ENCODE measurements at regions not wholly inside any gene's neighbourhood (a gene's known extent, or its start where the extent isn't known, plus 50 kb on each side); places are given as distances from the start of the nearest gene placed in this dataset.

- Mint-ChIP-seq H3K4me1 (ENCODE audit: low read depth) (no peaks in the 10 kb centered on the region), H3K27me3 (ENCODE audit: low read depth) (no peaks in the 10 kb centered on the region), H3K4me3 (no peak overlapping the region), H3K9me3 (no peaks in the 10 kb centered on the region), H3K36me3 (ENCODE audit: low read depth) (no peaks in the 10 kb centered on the region), H3K27ac (no peak overlapping the region)
- DNase-seq (ENCODE audit: low spot score): no peak
These were observed 178.1 kb upstream of the CPEB2 start for GRCh38 chr4:14824189-14824588.

GRCh38 chr4:14827111-14827510 lies 175.2 kb upstream of the CPEB2 start:
- no peaks in the 10 kb centered on the region for H3K27me3 Mint-ChIP-seq (ENCODE audit: low read depth)
- no peaks in the 10 kb centered on the region for H3K4me1 Mint-ChIP-seq (ENCODE audit: low read depth)
- H3K27ac Mint-ChIP-seq: no peak overlapping the region
- no peaks in the 10 kb centered on the region for H3K36me3 Mint-ChIP-seq (ENCODE audit: low read depth)
- H3K4me3 Mint-ChIP-seq: no peak overlapping the region
- DNase-seq (ENCODE audit: low spot score): no peak
- no peaks in the 10 kb centered on the region for H3K9me3 Mint-ChIP-seq

GRCh38 chr4:14829795-14830194 lies 172.5 kb upstream of the CPEB2 start:
- H3K27me3 Mint-ChIP-seq (ENCODE audit: low read depth): no peaks in the 10 kb centered on the region
- no peaks in the 10 kb centered on the region for H3K4me1 Mint-ChIP-seq (ENCODE audit: low read depth)
- DNase-seq (ENCODE audit: low spot score): no peak
- no peaks in the 10 kb centered on the region for H3K9me3 Mint-ChIP-seq
- no peaks in the 10 kb centered on the region for H3K36me3 Mint-ChIP-seq (ENCODE audit: low read depth)
- H3K27ac Mint-ChIP-seq: no peak overlapping the region
- H3K4me3 Mint-ChIP-seq: no peak overlapping the region

GRCh38 chr4:14831416-14831815 lies 170.9 kb upstream of the CPEB2 start:
- no peak overlapping the region for H3K4me3 Mint-ChIP-seq
- H3K4me1 Mint-ChIP-seq (ENCODE audit: low read depth): no peaks in the 10 kb centered on the region
- no peak overlapping the region for H3K27ac Mint-ChIP-seq
- no peaks in the 10 kb centered on the region for H3K36me3 Mint-ChIP-seq (ENCODE audit: low read depth)
- no peaks in the 10 kb centered on the region for H3K27me3 Mint-ChIP-seq (ENCODE audit: low read depth)
- no peaks in the 10 kb centered on the region for H3K9me3 Mint-ChIP-seq
- DNase-seq (ENCODE audit: low spot score): no peak

- H3K4me1 Mint-ChIP-seq (ENCODE audit: low read depth): no peaks in the 10 kb centered on the region
- no peaks in the 10 kb centered on the region for H3K9me3 Mint-ChIP-seq
- no peak overlapping the region for H3K4me3 Mint-ChIP-seq
- no peak overlapping the region for H3K27ac Mint-ChIP-seq
- no peak for DNase-seq (ENCODE audit: low spot score)
- no peaks in the 10 kb centered on the region for H3K27me3 Mint-ChIP-seq (ENCODE audit: low read depth)
- no peaks in the 10 kb centered on the region for H3K36me3 Mint-ChIP-seq (ENCODE audit: low read depth)
These were observed 169.2 kb upstream of the CPEB2 start for GRCh38 chr4:14833053-14833452.

- no peaks in the 10 kb centered on the region for H3K27me3 Mint-ChIP-seq (ENCODE audit: low read depth)
- no peaks in the 10 kb centered on the region for H3K36me3 Mint-ChIP-seq (ENCODE audit: low read depth)
- H3K27ac Mint-ChIP-seq: no peak overlapping the region
- no peak for DNase-seq (ENCODE audit: low spot score)
- no peaks in the 10 kb centered on the region for H3K4me1 Mint-ChIP-seq (ENCODE audit: low read depth)
- H3K4me3 Mint-ChIP-seq: no peak overlapping the region
- H3K9me3 Mint-ChIP-seq: no peaks in the 10 kb centered on the region
These were observed 167.9 kb upstream of the CPEB2 start for GRCh38 chr4:14834382-14834781.

- Mint-ChIP-seq H3K4me3 (no peak overlapping the region), H3K27ac (no peak overlapping the region), H3K4me1 (ENCODE audit: low read depth) (no peaks in the 10 kb centered on the region), H3K36me3 (ENCODE audit: low read depth) (no peaks in the 10 kb centered on the region), H3K9me3 (no peaks in the 10 kb centered on the region), H3K27me3 (ENCODE audit: low read depth) (no peaks in the 10 kb centered on the region)
- DNase-seq (ENCODE audit: low spot score): no peak
These were observed 167.0 kb upstream of the CPEB2 start for GRCh38 chr4:14835288-14835687.

GRCh38 chr4:14835708-14836425 lies 166.4 kb upstream of the CPEB2 start:
- no peak overlapping the region for H3K27ac Mint-ChIP-seq
- DNase-seq (ENCODE audit: low spot score): no peak
- H3K36me3 Mint-ChIP-seq (ENCODE audit: low read depth): no peaks in the 10 kb centered on the region
- H3K4me1 Mint-ChIP-seq (ENCODE audit: low read depth): no peaks in the 10 kb centered on the region
- no peaks in the 10 kb centered on the region for H3K27me3 Mint-ChIP-seq (ENCODE audit: low read depth)
- H3K4me3 Mint-ChIP-seq: no peak overlapping the region
- H3K9me3 Mint-ChIP-seq: no peaks in the 10 kb centered on the region

- no peaks in the 10 kb centered on the region for H3K9me3 Mint-ChIP-seq
- H3K27ac Mint-ChIP-seq: no peak overlapping the region
- H3K4me1 Mint-ChIP-seq (ENCODE audit: low read depth): no peaks in the 10 kb centered on the region
- no peaks in the 10 kb centered on the region for H3K27me3 Mint-ChIP-seq (ENCODE audit: low read depth)
- no peaks in the 10 kb centered on the region for H3K36me3 Mint-ChIP-seq (ENCODE audit: low read depth)
- DNase-seq (ENCODE audit: low spot score): no peak
- H3K4me3 Mint-ChIP-seq: no peak overlapping the region
These were observed 164.4 kb upstream of the CPEB2 start for GRCh38 chr4:14837860-14838259.

- Mint-ChIP-seq H3K27me3 (ENCODE audit: low read depth) (no peaks in the 10 kb centered on the region), H3K36me3 (ENCODE audit: low read depth) (no peaks in the 10 kb centered on the region), H3K27ac (no peak overlapping the region), H3K9me3 (no peaks in the 10 kb centered on the region), H3K4me3 (no peak overlapping the region), H3K4me1 (ENCODE audit: low read depth) (no peaks in the 10 kb centered on the region)
- DNase-seq (ENCODE audit: low spot score): no peak
These were observed 160.2 kb upstream of the CPEB2 start for GRCh38 chr4:14841801-14842768.

- H3K4me1 Mint-ChIP-seq (ENCODE audit: low read depth): no peaks in the 10 kb centered on the region
- no peaks in the 10 kb centered on the region for H3K36me3 Mint-ChIP-seq (ENCODE audit: low read depth)
- DNase-seq (ENCODE audit: low spot score): no peak
- no peak overlapping the region for H3K27ac Mint-ChIP-seq
- H3K9me3 Mint-ChIP-seq: no peaks in the 10 kb centered on the region
- no peaks in the 10 kb centered on the region for H3K27me3 Mint-ChIP-seq (ENCODE audit: low read depth)
- no peak overlapping the region for H3K4me3 Mint-ChIP-seq
These were observed 159.2 kb upstream of the CPEB2 start for GRCh38 chr4:14842964-14843630.

- Mint-ChIP-seq H3K36me3 (ENCODE audit: low read depth) (no peaks in the 10 kb centered on the region), H3K27ac (no peak overlapping the region), H3K27me3 (ENCODE audit: low read depth) (no peaks in the 10 kb centered on the region), H3K4me1 (ENCODE audit: low read depth) (no peaks in the 10 kb centered on the region), H3K9me3 (no peaks in the 10 kb centered on the region), H3K4me3 (no peak overlapping the region)
- DNase-seq (ENCODE audit: low spot score): no peak
These were observed 158.2 kb upstream of the CPEB2 start for GRCh38 chr4:14844061-14844460.

- Mint-ChIP-seq H3K4me1 (ENCODE audit: low read depth) (peaks cover 4% of the 10 kb centered on the region), H3K27me3 (ENCODE audit: low read depth) (no peaks in the 10 kb centered on the region), H3K4me3 (no peak overlapping the region), H3K36me3 (ENCODE audit: low read depth) (no peaks in the 10 kb centered on the region), H3K27ac (no peak overlapping the region), H3K9me3 (no peaks in the 10 kb centered on the region)
- DNase-seq (ENCODE audit: low spot score): no peak
These were observed 154.1 kb upstream of the CPEB2 start for GRCh38 chr4:14848229-14848628.

- Mint-ChIP-seq H3K27ac (no peak overlapping the region), H3K27me3 (ENCODE audit: low read depth) (no peaks in the 10 kb centered on the region), H3K4me1 (ENCODE audit: low read depth) (peaks cover 4% of the 10 kb centered on the region), H3K9me3 (peaks cover 12% of the 10 kb centered on the region), H3K4me3 (no peak overlapping the region), H3K36me3 (ENCODE audit: low read depth) (no peaks in the 10 kb centered on the region)
- DNase-seq (ENCODE audit: low spot score): no peak
These were observed 151.7 kb upstream of the CPEB2 start for GRCh38 chr4:14850455-14851097.
